ENCODE measurements at regions not wholly inside any gene's neighbourhood (a gene's known extent, or its start where the extent isn't known, plus 50 kb on each side); places are given as distances from the start of the nearest gene placed in this dataset.

GRCh38 chr5:136620016-136620419 is 254.7 kb upstream of the TRPC7 start:
- TF ChIP-seq CTCF (IDR thresholded peaks at IDR 0.05; ENCODE audit: borderline replicate concordance), result no peak
- H3K27me3 ChIP-seq (ENCODE audit: low read depth), result peaks cover 19% of the 10 kb centered on the region
- no peak overlapping the region for H3K27ac ChIP-seq (replicated peaks)
- H3K4me1 ChIP-seq, result no peaks in the 10 kb centered on the region
- DNase-seq, result no peak
- no peaks in the 10 kb centered on the region for H3K9me3 ChIP-seq (replicated peaks)
- intact Hi-C loops (cut with micrococcal nuclease), result no loop called here
- H3K36me3 ChIP-seq, result no peaks in the 10 kb centered on the region
- no peak overlapping the region for H3K4me3 ChIP-seq

- Histone ChIP-seq H3K36me3 (no peaks in the 10 kb centered on the region), H3K4me3 (no peak overlapping the region), H3K4me1 (no peaks in the 10 kb centered on the region), H3K27me3 (ENCODE audit: low read depth) (peaks cover 19% of the 10 kb centered on the region), H3K9me3 (replicated peaks) (no peaks in the 10 kb centered on the region), H3K27ac (replicated peaks) (no peak overlapping the region)
- intact Hi-C loops (cut with micrococcal nuclease), result no loop called here
- no peak for DNase-seq
- TF ChIP-seq CTCF (IDR thresholded peaks at IDR 0.05; ENCODE audit: borderline replicate concordance), result no peak
Measured at GRCh38 chr5:136619556-136619955, 254.2 kb upstream of the TRPC7 start.

GRCh38 chr5:136615251-136616119 is 250.1 kb upstream of the TRPC7 start:
- intact Hi-C loops (cut with micrococcal nuclease), result no loop called here
- no peak overlapping the region for H3K27ac ChIP-seq (replicated peaks)
- no peaks in the 10 kb centered on the region for H3K36me3 ChIP-seq
- H3K4me3 ChIP-seq, result no peak overlapping the region
- peaks cover 6% of the 10 kb centered on the region for H3K27me3 ChIP-seq (ENCODE audit: low read depth)
- peaks cover 29% of the 10 kb centered on the region for H3K9me3 ChIP-seq (replicated peaks)
- TF ChIP-seq CTCF (IDR thresholded peaks at IDR 0.05; ENCODE audit: borderline replicate concordance), result no peak
- no peak for DNase-seq
- no peaks in the 10 kb centered on the region for H3K4me1 ChIP-seq

GRCh38 chr5:136613230-136613629 is 247.9 kb upstream of the TRPC7 start:
- Histone ChIP-seq H3K27ac (replicated peaks) (no peak overlapping the region), H3K4me1 (no peaks in the 10 kb centered on the region)
- intact Hi-C loops (cut with micrococcal nuclease), result no loop called here

GRCh38 chr5:136605638-136606037 is 240.3 kb upstream of the TRPC7 start:
- no peaks in the 10 kb centered on the region for H3K36me3 ChIP-seq
- no peaks in the 10 kb centered on the region for H3K27me3 ChIP-seq (ENCODE audit: low read depth)
- no peak overlapping the region for H3K4me3 ChIP-seq
- TF ChIP-seq CTCF (IDR thresholded peaks at IDR 0.05; ENCODE audit: borderline replicate concordance), result no peak
- no peak for DNase-seq
- H3K27ac ChIP-seq (replicated peaks), result no peak overlapping the region
- no peaks in the 10 kb centered on the region for H3K4me1 ChIP-seq
- intact Hi-C loops (cut with micrococcal nuclease), result no loop called here
- H3K9me3 ChIP-seq (replicated peaks), result peaks cover 65% of the 10 kb centered on the region

More at GRCh38 chr5:136613230-136613629, 247.9 kb upstream of the TRPC7 start:
- Histone ChIP-seq H3K36me3 (no peaks in the 10 kb centered on the region), H3K4me3 (no peak overlapping the region), H3K27me3 (ENCODE audit: low read depth) (peaks cover 6% of the 10 kb centered on the region), H3K9me3 (replicated peaks) (peaks cover 36% of the 10 kb centered on the region)
- no peak for DNase-seq
- TF ChIP-seq CTCF (IDR thresholded peaks at IDR 0.05; ENCODE audit: borderline replicate concordance), result no peak
